GM21619 (cell line): ENCODE measurements at regions not wholly inside any gene's neighbourhood (a gene's known extent, or its start where the extent isn't known, plus 50 kb on each side); places are given as distances from the start of the nearest gene placed in this dataset.
"Not testable (repeated sequence)": the region's sequence is repeated elsewhere in the genome, so short reads cannot be mapped to it uniquely, and the experiment has no call there.

ENCODE experiments used
- ATAC-seq: cut with Tn5 transposase; IDR thresholded peaks from one replicate; pipeline ENCODE4 v1.9.1; 2021; ENCODE audit not compliant: unreplicated experiment

DNA sequence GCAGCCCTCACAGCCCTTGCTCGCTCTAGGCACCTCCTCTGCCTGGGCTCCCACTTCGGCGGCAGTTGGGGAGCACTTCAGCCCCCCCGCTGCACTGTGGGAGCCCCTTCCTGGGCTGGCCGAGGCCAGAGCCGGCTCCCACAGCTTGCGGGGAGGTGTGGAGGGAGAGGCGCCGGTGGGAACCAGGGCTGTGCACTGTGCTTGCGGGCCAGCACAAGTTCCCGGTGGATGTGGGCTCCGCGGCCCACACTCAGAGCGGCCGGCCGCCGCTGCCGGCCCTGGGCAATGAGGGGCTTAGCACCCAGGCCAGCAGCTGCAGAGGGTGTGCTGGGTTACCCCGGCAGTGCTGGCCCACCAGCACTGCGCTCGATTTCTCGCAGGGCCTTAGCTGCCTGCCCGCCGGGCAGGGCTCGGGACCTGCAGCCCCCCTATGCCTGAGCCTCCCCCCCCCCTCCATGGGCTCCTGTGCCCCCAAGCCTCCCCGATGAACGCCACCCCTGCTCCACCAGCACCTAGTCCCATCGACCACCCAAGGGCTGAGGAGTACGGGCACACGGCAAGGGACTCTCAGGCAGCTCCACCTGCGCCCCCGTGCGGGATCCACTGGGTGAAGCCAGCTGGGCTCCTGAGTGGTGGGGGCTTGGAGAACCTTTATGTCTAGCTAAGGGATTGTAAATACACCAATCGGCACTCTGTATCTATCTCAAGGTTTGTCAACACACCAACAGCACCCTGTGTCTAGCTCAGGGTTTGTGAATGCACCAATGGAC, 224.8 kb downstream of the ZNF608 start:
- no peak for ATAC-seq

DNA sequence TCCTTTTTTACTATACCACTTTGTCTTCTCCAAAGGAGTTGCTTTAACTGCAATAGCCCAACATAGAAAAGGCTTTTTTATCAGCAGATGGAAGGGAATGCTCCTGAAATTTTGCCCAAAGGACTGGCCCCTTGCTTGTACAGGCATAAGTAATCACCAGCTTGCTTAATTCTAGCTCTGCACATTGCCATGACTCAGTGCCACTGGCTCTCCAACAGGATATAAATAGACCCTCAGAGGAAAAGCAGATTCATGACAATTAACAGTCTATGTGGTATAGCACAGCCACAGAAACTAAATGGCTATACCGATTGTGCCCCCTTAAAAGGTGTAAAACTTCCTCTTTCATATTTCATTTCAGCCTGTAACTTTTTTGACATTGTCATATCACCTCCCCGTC, 227.0 kb downstream of the ZNF608 start:
- peak; percentile 74 for ATAC-seq

DNA sequence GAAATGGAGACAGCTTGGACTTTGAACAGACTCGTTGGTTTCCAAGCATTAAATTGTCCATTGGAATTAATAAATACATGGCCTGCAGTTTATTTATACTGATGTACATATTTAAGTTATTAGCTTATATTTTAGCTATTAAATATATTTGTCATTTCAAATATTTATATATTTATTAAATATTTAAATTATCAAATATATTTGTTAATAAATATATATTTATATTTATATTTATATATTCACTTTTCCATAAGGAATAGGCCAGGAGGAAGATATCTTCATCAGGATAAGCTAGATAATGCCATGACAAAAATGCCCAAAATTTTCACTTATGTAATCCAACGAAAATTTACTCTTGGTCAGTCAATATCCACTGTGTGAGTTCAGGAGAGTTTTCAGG, 229.9 kb downstream of the ZNF608 start:
- no peak for ATAC-seq

DNA sequence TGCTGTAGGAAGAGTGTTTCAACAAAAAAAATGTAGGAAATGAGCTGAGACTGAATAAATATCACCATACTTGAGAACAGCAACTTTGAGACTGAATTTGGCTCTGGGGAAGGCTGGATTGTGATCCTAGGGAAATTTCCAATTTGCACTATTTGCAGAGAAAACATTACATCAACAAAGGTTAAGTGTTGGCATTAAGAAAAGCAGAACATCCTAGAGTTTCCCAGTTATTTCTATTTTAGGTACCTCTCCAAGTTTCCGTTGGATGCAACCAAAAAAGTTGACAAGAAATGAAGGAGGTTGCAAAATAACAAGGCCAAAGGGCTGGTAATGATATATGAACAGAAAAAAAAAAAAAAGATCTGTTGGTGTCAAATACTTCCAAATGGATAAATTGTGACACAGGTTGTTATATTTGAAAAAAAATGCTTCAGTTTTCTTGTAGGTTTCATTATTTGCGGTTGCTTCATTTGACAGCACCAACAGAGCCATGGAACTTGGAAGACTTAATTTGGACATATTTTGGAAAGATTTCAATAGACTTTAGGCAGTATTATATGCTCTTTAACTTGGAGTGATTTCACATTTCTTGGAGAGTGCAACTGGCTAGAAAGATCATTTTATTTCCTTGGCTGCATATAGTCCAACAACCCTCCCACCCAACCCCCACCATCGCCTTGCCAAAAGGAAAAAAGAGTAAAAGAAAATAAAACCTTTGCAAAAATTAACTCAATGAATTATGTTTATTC, 230.8 kb downstream of the ZNF608 start:
- no peak for ATAC-seq

DNA sequence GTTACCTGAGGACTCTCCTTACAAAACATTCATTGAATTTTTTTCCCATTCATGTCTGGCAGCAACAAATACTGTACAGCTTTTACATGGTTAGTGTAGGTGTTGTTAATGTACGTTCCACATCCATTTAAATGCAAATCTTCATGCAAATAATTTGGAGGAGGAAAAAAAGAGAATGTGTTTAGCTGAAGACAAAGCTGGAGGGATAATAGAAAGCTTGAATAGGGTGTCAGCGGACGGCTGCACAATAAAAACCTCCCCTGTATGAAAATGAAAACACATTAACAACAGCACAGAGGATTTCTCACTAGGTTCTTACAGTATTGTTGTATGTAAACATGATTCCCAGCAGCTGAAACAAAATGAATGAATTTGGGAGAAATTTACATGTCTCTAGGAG, 231.5 kb downstream of the ZNF608 start:
- ATAC-seq: no peak

DNA sequence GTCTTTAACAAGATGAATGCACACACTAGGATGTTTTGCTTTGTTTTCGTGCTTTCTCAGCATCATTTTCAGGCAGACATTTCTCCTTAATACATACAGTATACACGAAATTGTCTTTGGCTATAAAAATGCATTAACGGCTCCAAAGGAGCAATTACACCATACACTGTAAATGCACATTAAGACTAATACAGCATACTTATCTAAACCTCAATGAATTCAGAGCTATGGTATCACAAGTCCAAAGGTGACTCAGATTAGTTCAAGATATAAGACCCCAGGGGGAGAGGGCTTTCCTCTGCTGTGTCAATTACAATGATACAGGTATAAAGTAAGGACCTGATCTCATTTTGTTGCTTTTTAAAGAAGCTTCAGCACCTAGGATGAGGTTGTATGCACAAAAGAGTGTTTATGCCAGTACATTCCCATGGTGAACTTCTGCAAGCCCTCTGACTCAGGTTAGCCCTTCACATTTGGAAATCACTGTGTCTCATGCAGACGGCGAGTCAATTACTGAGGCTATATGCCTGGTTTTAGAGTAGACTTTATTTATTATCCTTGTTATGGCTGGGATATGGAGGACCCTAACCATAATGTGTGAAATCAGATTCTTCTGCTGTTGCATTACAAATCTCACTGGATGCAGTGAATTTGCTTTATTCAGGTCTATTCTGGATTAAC, 233.3 kb downstream of the ZNF608 start:
- ATAC-seq: no peak

DNA sequence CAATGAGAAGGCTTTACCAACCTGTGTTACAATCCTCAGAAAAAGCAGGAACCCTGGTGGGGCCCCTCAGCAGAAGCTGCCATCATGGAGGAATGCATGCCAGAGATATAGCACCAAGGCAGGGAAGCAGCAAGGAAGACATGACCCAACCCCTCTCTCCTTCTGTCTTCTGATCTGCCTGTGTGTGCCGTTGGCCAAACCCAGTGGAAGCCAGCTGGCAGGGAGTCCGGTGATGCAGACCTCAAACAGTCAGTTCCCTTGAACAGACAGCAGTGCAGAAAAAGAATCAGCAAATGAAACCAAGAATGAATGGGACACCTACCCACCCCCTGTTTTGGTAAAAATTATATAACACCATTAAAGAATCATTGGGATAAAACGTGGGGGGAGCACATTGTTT, 234.2 kb downstream of the ZNF608 start:
- ATAC-seq: no peak

DNA sequence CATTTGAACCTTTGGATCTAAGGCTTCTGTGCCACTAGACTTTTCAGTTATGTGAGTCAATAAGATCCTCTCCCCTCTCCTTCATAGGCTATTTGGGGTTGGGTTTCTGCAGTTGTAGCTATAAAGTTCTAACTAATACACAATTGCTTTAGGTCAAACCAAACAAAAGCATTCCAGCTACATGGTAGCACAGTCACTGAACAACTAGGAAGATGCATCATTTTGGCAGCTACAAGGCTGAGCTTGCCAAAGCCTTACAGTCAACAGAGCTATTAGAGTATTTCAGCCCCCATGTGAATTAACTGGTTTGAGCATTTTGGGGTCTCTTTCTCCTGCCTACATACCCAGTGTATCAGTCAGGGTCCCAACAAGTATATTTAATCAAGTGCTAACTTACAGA, 234.6 kb downstream of the ZNF608 start:
- no peak for ATAC-seq

DNA sequence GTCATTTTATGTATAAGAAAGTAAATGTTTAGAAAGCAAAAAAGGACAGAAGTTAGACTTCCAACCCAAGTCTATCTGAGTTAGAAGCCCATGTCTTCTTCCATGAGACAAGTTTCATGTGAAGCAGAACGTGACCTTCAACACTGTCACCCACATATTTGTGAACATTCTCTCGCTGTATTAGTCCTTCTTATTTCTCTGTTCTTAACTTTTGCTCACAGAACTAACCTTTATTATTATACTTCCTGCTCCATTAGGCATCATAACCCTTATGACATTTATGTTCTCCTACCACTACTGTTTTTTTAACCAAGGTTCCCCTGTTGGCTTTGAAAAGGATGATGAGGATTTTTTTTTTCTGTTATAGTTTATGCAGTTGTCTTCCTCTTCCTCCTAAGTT, 238.8 kb downstream of the ZNF608 start:
- ATAC-seq: no peak

DNA sequence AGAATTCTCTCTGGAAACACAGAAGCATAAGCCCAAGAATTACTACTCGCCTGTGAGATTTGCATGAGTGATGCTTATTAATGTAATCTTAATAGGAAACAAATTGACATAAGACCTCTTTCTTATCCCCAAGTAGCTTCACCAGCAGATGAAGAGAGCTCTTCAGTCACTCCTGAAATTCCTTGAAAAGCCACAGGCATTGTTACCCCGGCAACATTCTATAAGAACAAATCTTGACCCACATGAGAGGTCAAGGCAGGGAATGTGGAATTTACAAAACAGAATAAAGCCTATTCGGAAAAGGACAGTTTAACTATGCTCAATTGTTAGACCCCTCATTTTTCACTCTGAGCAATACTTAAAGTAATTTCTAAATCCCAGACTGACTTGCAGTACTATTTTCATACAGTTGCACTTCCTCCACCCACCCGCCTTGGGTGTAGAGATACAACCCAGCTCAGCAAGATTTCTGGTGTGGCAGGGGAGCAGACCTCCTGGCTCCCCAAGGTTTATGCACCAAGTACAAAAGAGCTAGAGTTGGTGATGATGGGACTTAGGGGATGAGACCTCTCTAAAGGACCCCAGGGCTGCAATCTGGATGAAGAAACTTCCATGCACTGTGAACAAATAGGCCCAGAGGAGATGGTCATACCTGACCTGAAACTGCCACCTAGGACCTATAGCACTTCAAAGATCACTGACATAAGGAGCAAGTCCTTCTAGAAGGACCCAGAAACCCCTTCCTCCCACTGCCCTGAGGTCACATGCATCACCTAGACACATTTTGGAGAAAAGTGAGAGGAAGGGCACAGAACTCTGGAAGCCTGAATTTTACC, 242.1 kb downstream of the ZNF608 start:
- ATAC-seq: peak; percentile 98

DNA sequence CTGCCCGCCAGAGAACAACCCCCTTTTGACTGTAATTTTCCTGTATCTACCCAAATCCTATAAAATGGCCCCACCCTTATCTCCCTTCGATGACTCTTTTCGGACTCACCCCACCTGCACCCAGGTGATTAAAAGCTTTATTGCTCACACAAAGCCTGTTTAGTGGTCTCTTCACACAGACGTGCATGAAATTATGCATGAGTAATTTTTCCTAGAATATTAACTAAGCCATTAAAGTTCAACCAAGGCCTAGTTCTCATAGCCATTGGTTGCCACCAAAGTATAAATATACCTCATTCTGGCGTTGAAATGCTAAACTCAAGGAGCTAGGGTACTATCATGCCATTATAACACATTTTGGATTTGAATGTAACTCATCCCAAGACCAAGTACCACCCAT, 243.9 kb downstream of the ZNF608 start:
- no peak for ATAC-seq

DNA sequence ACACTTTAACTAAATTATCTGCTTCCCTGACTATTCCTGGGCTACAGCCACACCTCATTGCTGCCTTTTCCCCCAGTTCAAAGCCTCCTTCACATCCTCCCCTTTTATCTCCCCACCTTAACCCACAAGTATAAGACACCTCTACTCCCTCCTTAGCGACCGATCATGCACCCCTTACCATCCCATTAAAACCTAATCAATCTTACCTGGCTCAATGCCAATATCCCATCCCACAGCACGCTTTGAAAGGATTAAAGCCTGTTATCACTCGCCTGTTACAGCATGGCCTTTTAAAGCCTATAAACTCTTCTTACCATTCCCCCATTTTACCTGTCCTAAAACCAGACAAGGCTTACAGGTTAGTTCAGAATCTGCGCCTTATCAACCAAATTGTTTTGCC, 246.6 kb downstream of the ZNF608 start:
- not testable (repeated sequence) for ATAC-seq

DNA sequence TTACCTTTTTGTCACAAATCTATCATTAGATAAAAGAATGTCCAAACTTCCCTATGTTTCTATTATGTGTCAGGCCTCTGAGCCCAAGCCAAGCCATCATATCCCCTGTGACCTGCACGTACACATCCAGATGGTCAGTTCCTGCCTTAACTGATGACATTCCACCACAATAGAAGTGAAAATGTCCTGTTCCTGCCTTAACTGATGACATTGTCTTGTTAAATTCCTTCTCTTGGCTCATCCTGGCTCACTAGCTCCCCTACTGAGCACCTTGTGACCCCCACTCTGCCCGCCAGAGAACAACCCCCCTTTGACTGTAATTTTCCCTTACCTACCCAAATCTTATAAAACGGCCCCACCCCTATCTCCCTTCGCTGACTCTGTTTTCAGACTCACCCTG, 249.5 kb downstream of the ZNF608 start:
- ATAC-seq: not testable (repeated sequence)

DNA sequence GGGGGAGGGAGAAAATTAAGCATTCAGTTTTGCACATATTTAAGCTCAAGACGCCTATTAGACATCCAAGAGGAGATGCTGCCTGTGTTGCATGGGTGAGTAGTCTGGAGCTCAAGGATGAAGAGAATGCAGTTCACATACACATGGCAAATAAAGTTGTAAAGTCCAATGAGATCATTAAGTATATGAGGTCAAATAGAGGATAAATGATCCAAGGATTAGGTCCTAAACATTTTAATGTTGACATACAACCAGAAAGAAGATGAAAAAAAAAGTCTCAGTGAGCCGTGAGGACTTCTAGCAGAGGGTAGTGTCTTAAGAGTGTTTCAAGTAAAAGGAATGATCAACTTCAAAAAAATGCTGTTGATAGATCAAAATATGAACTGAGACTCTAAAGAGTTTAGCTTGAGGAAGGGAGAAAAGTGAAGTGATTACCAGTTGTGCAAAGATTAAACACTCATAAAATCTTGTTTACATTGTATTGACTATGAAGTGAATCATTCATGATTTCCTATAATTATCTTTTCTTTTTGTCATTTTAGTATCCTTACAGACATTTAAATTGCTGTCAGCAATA, 251.8 kb downstream of the ZNF608 start:
- ATAC-seq: no peak

DNA sequence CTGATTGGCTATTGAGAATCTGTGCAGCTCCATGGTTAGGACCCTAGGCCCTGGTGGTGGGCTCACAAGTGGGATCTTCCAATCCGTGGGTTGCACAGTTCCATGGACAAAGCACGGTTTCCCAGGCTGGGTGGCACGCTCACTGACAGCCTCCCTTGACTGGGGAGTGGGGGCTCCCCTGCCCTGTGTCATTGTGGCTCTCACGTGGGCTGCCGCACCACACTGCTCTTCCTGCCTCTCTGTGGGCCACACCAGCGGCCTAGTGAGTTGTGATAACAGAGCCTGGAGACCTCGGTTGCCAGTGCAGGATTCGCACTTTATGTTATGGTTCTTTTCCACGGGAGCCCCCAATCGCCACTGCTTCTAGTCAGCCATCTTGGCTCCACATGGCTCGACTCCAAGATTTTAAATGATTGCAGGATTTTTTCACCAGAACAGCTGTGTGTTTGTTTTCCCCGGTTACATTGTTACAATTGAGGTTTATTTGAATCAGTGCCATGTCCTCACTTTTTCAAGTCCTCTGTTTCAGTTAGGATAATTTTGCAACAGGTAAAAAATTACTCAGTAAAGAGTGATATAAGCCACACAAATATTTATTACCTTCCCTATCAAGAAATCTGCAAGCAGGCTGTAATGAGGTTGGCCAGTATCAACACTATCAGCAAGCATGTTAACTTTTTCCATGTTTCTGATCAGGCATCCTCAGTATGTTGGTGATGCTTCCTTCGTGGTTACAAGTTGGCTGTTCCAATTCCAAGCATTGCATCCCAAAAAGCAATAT, 253.8 kb downstream of the ZNF608 start:
- ATAC-seq: no peak

DNA sequence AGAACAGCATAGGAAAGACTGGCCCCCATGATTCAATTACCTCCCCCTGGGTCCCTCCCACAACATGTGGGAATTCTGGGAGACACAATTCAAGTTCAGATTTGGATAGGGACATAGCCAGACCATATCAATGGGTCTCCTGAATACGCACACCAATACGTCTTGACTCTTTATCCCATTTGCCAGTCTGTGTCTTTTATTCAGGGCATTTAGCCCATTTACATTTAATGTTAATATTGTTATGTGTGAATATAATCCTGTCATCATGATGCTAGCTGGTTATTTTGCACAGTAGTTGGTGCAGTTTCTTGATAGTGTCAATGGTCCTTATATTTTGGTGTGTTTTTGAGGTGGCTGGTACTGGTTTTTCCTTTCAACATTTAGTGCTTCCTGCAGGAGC, 256.1 kb downstream of the ZNF608 start:
- not testable (repeated sequence) for ATAC-seq

DNA sequence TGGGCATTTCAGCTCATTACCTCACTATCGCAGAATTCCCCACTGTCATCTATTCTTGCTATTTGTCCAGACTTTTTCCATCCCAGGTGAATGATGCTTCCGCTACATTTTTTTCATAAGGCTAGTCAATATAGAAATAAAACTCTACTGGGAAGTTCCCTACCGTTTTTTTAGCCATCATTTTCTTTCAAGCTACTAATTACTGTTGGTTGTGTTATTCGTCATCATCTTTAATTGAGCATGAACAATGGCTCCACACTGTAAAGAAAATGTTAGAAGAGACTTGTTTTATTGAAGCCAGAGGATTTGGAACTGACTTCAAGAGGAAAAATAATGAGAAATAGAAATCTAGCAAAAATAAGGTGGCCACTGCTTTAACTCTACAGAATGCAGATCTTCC, 265.0 kb downstream of the ZNF608 start:
- ATAC-seq: no peak

DNA sequence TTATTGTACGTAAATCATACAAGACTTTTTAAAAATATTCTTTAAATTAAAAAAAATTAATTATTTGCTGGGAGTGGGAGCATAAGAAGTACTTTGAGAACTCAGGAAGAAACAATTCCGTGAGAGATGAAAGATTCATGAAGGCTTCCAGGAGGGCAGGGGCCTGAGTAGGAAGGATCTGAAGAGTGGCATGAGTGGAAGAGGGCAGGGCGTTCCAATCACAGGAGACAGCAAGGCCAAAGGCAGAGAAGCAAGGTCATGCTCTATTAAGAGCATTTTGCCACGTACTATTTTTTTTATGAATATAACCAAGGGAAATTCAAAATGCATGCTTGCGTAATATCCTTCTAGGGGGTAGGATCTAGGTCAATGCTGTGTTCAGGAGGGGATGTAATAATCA, 265.5 kb downstream of the ZNF608 start:
- ATAC-seq: no peak

DNA sequence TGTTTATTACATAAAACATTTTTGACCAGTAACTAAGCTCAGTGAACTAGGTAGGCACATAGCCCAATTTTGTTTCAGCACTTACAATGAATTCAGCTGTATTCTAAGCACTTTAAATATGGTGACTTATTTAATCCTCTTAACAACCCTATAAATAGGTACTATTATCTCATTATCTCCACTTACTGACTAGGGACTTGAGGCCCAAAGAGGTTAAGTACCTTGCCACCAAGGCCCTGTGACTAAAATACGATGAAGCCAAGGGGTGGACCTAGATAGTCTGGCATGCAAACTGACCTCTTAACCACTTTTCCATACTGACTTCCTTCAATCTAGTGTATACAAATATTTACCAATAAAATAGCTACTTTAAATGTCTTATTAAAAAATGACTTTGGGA, 266.4 kb downstream of the ZNF608 start:
- ATAC-seq: no peak

DNA sequence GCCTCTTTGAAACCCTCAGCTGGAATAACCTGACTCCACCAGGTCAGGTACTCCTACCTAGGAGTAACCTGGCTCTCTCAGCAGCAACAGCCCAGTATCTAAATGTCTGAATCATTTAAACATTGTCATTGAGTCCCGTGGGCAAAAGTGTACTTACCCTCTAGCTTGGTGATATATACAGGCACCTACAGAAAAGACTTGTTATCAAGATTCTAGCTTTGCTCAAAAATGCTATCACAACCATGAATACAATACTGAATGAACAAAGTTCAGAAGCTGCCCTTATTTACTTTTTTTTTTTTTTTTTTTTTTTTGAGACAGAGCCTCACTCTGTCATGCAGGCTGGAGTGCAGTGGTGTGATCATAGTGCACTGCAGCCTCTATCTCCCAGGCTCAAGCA, 268.2 kb downstream of the ZNF608 start:
- no peak for ATAC-seq
